ENCODE measurements at regions not wholly inside any gene's neighbourhood (a gene's known extent, or its start where the extent isn't known, plus 50 kb on each side); places are given as distances from the start of the nearest gene placed in this dataset.

DNA sequence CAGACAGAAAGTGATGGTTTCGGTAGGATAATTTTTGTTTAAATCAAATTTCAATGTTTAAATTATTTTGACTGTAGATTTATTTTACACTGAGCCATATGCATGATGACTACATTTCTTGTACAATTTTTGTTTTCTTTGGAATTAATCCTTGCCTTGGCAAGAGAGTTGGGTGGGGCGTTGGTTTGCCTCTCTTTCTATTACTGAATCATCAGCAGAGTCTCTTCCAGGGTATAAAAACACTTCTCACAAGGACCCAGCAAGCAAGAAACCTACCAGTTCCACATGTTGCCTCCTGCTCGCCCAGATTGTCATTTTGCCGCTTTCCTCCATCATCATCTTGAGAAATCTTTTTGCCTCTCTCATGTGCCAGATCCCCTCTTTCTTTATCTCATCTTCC is 455.0 kb upstream of the DMAC1 start:
- TF ChIP-seq, protein P1, sequence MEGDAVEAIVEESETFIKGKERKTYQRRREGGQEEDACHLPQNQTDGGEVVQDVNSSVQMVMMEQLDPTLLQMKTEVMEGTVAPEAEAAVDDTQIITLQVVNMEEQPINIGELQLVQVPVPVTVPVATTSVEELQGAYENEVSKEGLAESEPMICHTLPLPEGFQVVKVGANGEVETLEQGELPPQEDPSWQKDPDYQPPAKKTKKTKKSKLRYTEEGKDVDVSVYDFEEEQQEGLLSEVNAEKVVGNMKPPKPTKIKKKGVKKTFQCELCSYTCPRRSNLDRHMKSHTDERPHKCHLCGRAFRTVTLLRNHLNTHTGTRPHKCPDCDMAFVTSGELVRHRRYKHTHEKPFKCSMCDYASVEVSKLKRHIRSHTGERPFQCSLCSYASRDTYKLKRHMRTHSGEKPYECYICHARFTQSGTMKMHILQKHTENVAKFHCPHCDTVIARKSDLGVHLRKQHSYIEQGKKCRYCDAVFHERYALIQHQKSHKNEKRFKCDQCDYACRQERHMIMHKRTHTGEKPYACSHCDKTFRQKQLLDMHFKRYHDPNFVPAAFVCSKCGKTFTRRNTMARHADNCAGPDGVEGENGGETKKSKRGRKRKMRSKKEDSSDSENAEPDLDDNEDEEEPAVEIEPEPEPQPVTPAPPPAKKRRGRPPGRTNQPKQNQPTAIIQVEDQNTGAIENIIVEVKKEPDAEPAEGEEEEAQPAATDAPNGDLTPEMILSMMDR (conservative IDR thresholded peaks at IDR 0.05), result no peak
- no peaks in the 10 kb centered on the region for H3K36me3 Mint-ChIP-seq
- no peak for DNase-seq (ENCODE audit: extremely low spot score, unreplicated experiment)
- peaks cover 5% of the 10 kb centered on the region for H3K4me1 Mint-ChIP-seq (ENCODE audit: unreplicated experiment)
- H3K27me3 Mint-ChIP-seq, result no peaks in the 10 kb centered on the region
- H3K9me3 Mint-ChIP-seq, result no peaks in the 10 kb centered on the region
- H3K4me3 Mint-ChIP-seq, result no peak overlapping the region
- H3K27ac Mint-ChIP-seq, result no peak overlapping the region

DNA sequence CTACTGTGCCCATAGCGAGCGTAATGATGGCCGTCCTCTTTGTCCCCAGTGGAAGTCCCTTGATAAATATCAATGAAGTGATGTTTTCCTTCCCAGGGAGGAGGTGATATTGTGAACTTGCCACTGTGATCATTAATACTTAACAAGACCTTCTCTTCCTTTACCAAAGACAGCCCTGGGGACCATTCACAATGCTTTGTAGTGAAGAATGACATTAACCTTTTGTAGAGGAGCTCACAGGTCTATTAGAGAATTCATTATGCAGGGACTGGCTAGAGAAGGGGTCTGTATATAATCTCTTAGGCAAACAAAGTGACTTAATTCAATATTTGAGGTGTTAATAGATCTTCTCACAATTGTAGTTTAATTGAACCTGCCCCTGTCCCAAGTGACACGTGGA is 452.9 kb upstream of the DMAC1 start:
- Mint-ChIP-seq H3K4me1 (ENCODE audit: unreplicated experiment) (no peaks in the 10 kb centered on the region), H3K36me3 (no peaks in the 10 kb centered on the region), H3K27ac (no peak overlapping the region), H3K4me3 (no peak overlapping the region), H3K9me3 (no peaks in the 10 kb centered on the region), H3K27me3 (no peaks in the 10 kb centered on the region)
- TF ChIP-seq, protein P1 (conservative IDR thresholded peaks at IDR 0.05), result no peak
- no peak for DNase-seq (ENCODE audit: extremely low spot score, unreplicated experiment)

DNA sequence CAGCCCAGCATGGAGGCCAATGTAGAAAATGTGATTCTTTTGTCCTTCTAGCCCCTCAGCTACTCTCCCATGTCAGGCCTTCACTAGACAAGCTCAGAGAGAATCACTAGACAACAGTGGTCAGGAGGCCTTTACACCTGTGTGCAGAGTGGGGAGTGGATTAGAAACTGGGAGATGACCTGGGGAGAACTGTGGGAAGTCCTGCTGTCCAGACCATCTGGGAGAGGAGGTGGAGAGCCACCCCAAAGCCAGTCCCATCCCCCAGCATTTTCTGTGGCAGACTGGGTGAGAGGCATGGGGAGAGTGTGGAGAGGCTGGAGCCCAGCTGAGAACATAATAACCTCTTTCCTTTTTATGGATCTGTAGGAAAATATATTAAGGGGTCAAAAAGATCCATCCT is 452.0 kb upstream of the DMAC1 start:
- Mint-ChIP-seq H3K36me3 (no peaks in the 10 kb centered on the region), H3K27ac (no peak overlapping the region), H3K9me3 (no peaks in the 10 kb centered on the region), H3K4me3 (no peak overlapping the region), H3K4me1 (ENCODE audit: unreplicated experiment) (peaks cover 2% of the 10 kb centered on the region), H3K27me3 (no peaks in the 10 kb centered on the region)
- DNase-seq (ENCODE audit: extremely low spot score, unreplicated experiment), result no peak
- TF ChIP-seq, protein P1 (conservative IDR thresholded peaks at IDR 0.05), result no peak

DNA sequence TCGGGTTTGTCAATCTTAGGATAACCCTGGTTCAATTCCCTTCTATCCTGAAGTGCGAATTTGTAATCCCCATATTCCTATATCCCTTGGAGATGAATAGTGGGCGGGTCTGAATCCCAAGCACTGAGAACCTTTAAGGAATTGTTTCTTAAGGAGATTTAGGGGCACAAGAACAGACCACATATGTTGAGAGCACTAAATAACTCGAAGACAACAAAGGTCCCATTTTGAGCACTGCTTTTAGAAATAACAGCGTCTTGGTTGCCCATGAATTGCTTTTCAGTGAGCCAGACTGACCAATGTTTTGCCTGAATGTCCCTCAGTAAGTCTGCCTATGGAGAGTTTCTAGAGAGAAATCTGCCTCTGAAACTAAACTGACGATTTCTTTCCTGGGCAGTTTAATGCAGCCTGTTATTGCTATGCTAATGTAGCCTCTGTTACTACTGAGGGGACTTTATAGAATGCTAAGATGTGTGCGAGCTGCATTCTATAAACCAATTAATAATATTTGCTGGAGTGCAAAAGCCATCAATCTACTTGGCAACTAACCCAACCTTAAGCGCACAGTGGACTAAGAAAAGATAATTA is 445.0 kb upstream of the DMAC1 start:
- H3K9me3 Mint-ChIP-seq, result no peaks in the 10 kb centered on the region
- TF ChIP-seq, protein P1 (conservative IDR thresholded peaks at IDR 0.05), result no peak
- no peak overlapping the region for H3K27ac Mint-ChIP-seq
- no peak overlapping the region for H3K4me3 Mint-ChIP-seq
- H3K27me3 Mint-ChIP-seq, result peaks cover 3% of the 10 kb centered on the region
- no peaks in the 10 kb centered on the region for H3K36me3 Mint-ChIP-seq
- H3K4me1 Mint-ChIP-seq (ENCODE audit: unreplicated experiment), result peaks cover 10% of the 10 kb centered on the region
- DNase-seq (ENCODE audit: extremely low spot score, unreplicated experiment), result no peak

DNA sequence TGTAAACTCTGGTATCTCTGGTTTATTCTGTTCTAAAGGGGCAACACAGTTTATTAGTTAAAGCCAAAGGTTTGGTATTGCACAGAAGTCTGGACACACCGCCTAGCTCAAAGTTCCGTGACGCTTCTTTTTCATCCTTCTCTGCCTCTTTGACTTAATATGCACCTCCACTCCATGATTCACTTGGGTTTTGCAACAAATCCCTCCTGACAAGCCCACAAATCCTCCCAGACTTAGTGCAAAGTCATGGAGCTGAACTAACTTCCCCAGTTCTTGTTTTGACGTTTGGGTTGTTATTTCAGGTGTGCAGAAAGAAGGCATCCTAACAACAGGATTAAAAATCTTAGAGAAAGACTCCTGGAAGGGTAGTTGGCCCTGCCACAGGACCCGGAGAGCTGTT is 441.6 kb upstream of the DMAC1 start:
- H3K36me3 Mint-ChIP-seq, result no peaks in the 10 kb centered on the region
- H3K27ac Mint-ChIP-seq, result no peak overlapping the region
- no peak overlapping the region for H3K4me3 Mint-ChIP-seq
- TF ChIP-seq, protein P1 (conservative IDR thresholded peaks at IDR 0.05), result no peak
- H3K9me3 Mint-ChIP-seq, result no peaks in the 10 kb centered on the region
- DNase-seq (ENCODE audit: extremely low spot score, unreplicated experiment), result no peak
- peaks cover 3% of the 10 kb centered on the region for H3K27me3 Mint-ChIP-seq
- peaks cover 7% of the 10 kb centered on the region for H3K4me1 Mint-ChIP-seq (ENCODE audit: unreplicated experiment)

DNA sequence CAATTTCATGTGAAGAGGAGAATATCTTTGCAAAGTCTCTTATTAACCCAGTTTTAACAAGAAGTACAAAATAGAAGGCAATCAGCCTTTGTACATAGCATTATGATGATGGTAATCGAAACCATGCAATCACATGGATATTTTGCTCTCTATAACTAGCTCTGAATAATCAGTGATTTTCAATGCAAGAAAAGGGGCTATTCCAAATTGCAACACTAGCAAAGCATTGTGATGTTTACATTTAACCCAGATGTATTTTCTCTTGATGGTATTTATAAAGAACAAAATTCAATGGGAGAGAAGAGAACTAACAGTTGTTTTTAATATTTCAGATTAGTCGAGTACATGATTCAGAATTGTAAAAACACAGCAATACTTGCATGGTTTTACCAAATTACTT is 437.5 kb upstream of the DMAC1 start:
- Mint-ChIP-seq H3K27me3 (peaks cover 3% of the 10 kb centered on the region), H3K4me3 (no peak overlapping the region), H3K36me3 (no peaks in the 10 kb centered on the region), H3K27ac (no peak overlapping the region), H3K9me3 (no peaks in the 10 kb centered on the region), H3K4me1 (ENCODE audit: unreplicated experiment) (peaks cover 7% of the 10 kb centered on the region)
- no peak for DNase-seq (ENCODE audit: extremely low spot score, unreplicated experiment)
- TF ChIP-seq, protein P1 (conservative IDR thresholded peaks at IDR 0.05), result no peak

All from type B pancreatic cell (in vitro differentiated cells).